IMR-90 (cell line): ENCODE measurements at regions not wholly inside any gene's neighbourhood (a gene's known extent, or its start where the extent isn't known, plus 50 kb on each side); places are given as distances from the start of the nearest gene placed in this dataset.

Experiments
- ATAC-seq: fragments of 200-7000 bp; cut with Tn5 transposase; 2 replicates; pipeline ENCODE4 v1.9.1; 2020; ENCODE audit warnings: low read depth, mild to moderate bottlenecking, moderate library complexity
- BruUV-seq: library from RNA; stranded (reverse); fragments of 400-500 nt; replicated peaks from 2 replicates; lab custom pipeline; 2021; lab: Mats Ljungman, UMichigan
- CTCF ChIA-PET: fragments of 300-600 bp; formaldehyde crosslinking; extraction: SDS; loops from one replicate; lab custom pipeline; 2021; ENCODE audit warnings: antibody characterized with exemption; lab: Yijun Ruan, JAX
- POLR2A ChIA-PET: fragments of 300-600 bp; sonication (Branson Sonifier 250); formaldehyde crosslinking; loops from one replicate; lab custom pipeline; 2022; ENCODE audit warnings: antibody characterized with exemption; ENCODE audit not compliant: unreplicated experiment; lab: Charles Lee
- DNase-seq: peaks from one replicate; pipeline ENCODE4 v3.0.0; 2013
- H2AFZ ChIP-seq: replicated peaks from 2 replicates; pipeline ENCODE3; 2013; ENCODE audit warnings: low read length, mild to moderate bottlenecking; ENCODE audit not compliant: poor library complexity
- H2AK5ac ChIP-seq: 2 replicates; pipeline ENCODE4 v1.6.1; 2013; ENCODE audit warnings: low read depth, low read length, inconsistent platforms
- H2AK9ac ChIP-seq: replicated peaks from 2 replicates; pipeline ENCODE3; 2013; ENCODE audit warnings: mild to moderate bottlenecking, low read depth, low read length, moderate library complexity; ENCODE audit not compliant: poor library complexity
- H2BK120ac ChIP-seq: 2 replicates; pipeline ENCODE4 v1.6.1; 2013; ENCODE audit warnings: low read depth, low read length, inconsistent platforms
- H2BK15ac ChIP-seq: 3 replicates; pipeline ENCODE4 v1.6.1; 2013; ENCODE audit warnings: low read depth, low read length, inconsistent platforms
- H2BK20ac ChIP-seq: 2 replicates; pipeline ENCODE4 v1.6.1; 2013; ENCODE audit warnings: low read depth, mild to moderate bottlenecking, inconsistent platforms, low read length, moderate library complexity
- H2BK5ac ChIP-seq: 2 replicates; pipeline ENCODE4 v1.6.1; 2013; ENCODE audit warnings: mild to moderate bottlenecking, low read depth, low read length, inconsistent platforms; ENCODE audit not compliant: poor library complexity, severe bottlenecking
- H3K14ac ChIP-seq: replicated peaks from 2 replicates; pipeline ENCODE4 v1.6.1; 2013; ENCODE audit warnings: low read depth, low read length, inconsistent platforms
- H3K18ac ChIP-seq: 2 replicates; pipeline ENCODE4 v1.6.1; 2013; ENCODE audit warnings: low read depth, low read length, control low read depth
- H3K23ac ChIP-seq: 2 replicates; pipeline ENCODE4 v1.6.1; 2013; ENCODE audit warnings: low read depth, low read length, inconsistent platforms
- H3K27ac ChIP-seq: 2 replicates; pipeline ENCODE4 v1.5.1; 2013; ENCODE audit warnings: mild to moderate bottlenecking, control low read depth, low read length; ENCODE audit not compliant: insufficient read depth
- H3K27me3 ChIP-seq: 2 replicates; pipeline ENCODE4 v1.6.1; 2013; ENCODE audit warnings: low read length; ENCODE audit not compliant: control insufficient read depth, insufficient read depth
- H3K36me3 ChIP-seq: 2 replicates; pipeline ENCODE4 v1.6.1; 2013; ENCODE audit warnings: low read length, mixed read lengths; ENCODE audit not compliant: control insufficient read depth, insufficient read depth
- H3K4ac ChIP-seq: 2 replicates; pipeline ENCODE4 v1.6.1; 2013; ENCODE audit warnings: low read depth, low read length, inconsistent platforms
- H3K4me1 ChIP-seq: 2 replicates; pipeline ENCODE4 v1.6.1; 2013; ENCODE audit warnings: low read length, mixed read lengths; ENCODE audit not compliant: control insufficient read depth, insufficient read depth
- H3K4me2 ChIP-seq: 2 replicates; pipeline ENCODE4 v1.6.1; 2013; ENCODE audit warnings: low read depth, mild to moderate bottlenecking, control low read depth, low read length, moderate library complexity
- H3K4me3 ChIP-seq: 2 replicates; pipeline ENCODE4 v1.5.1; 2013; ENCODE audit warnings: low read depth, mild to moderate bottlenecking, control low read depth, low read length, moderate library complexity; ENCODE audit not compliant: insufficient read depth
- H3K56ac ChIP-seq: 2 replicates; pipeline ENCODE4 v1.6.1; 2013; ENCODE audit warnings: low read length, inconsistent platforms; ENCODE audit not compliant: insufficient read depth; ENCODE audit errors: extremely low read depth
- H3K79me1 ChIP-seq, 2 experiments: 2 replicates each; pipeline ENCODE4 v1.6.1; 2013; ENCODE audit warnings: low read length in 2 of 2, inconsistent platforms in 1 of 2, low read depth in 1 of 2
- H3K9ac ChIP-seq: 2 replicates; pipeline ENCODE4 v1.6.1; 2013; ENCODE audit warnings: low read depth, low read length, control low read depth
- H3K9me1 ChIP-seq: 2 replicates; pipeline ENCODE4 v1.6.1; 2013; ENCODE audit warnings: low read length, inconsistent platforms; ENCODE audit not compliant: insufficient read depth
- H3K9me3 ChIP-seq: 2 replicates; pipeline ENCODE4 v1.6.1; 2013; ENCODE audit warnings: low read length; ENCODE audit not compliant: control insufficient read depth, insufficient read depth
- H4K20me1 ChIP-seq: 2 replicates; pipeline ENCODE4 v1.6.1; 2013; ENCODE audit warnings: low read length, inconsistent platforms; ENCODE audit not compliant: insufficient read depth
- H4K5ac ChIP-seq: 2 replicates; pipeline ENCODE4 v1.6.1; 2013; ENCODE audit warnings: mild to moderate bottlenecking, low read depth, low read length, control low read depth
- H4K8ac ChIP-seq, 2 experiments: 2 replicates each; pipeline ENCODE4 v1.6.1; 2013; ENCODE audit warnings: low read depth in 2 of 2, low read length in 2 of 2, control low read depth in 1 of 2, inconsistent platforms in 1 of 2
- H4K91ac ChIP-seq: 2 replicates; pipeline ENCODE4 v1.6.1; 2013; ENCODE audit warnings: low read depth, low read length, inconsistent platforms; ENCODE audit not compliant: insufficient read depth
- BHLHE40 ChIP-seq: fragments of 150-350 bp; IDR thresholded peaks from 2 replicates; pipeline ENCODE4 v1.6.1; 2016; ENCODE audit warnings: mild to moderate bottlenecking, low read depth, low read length
- CEBPB ChIP-seq: IDR thresholded peaks from 2 replicates; pipeline ENCODE4 v1.6.1; 2012; ENCODE audit warnings: low read depth, low read length, improper control_type of control experiment
- CHD1 ChIP-seq: IDR thresholded peaks from 2 replicates; pipeline ENCODE4 v1.6.1; 2012; ENCODE audit warnings: low read depth, low read length, improper control_type of control experiment
- FOS ChIP-seq: fragments of 150-350 bp; IDR thresholded peaks from 2 replicates; pipeline ENCODE4 v1.6.1; 2016; ENCODE audit warnings: low read depth, low read length
- MAFK ChIP-seq: IDR thresholded peaks from 2 replicates; pipeline ENCODE4 v1.6.1; 2012; ENCODE audit warnings: low read depth, low read length, improper control_type of control experiment
- MAZ ChIP-seq: IDR thresholded peaks from 2 replicates; pipeline ENCODE4 v1.6.1; 2012; ENCODE audit warnings: low read depth, mild to moderate bottlenecking, low read length, improper control_type of control experiment, moderate library complexity, borderline replicate concordance
- MXI1 ChIP-seq: IDR thresholded peaks from 2 replicates; pipeline ENCODE4 v1.6.1; 2012; ENCODE audit warnings: low read depth, mild to moderate bottlenecking, low read length, moderate library complexity, borderline replicate concordance
- NFE2L2 ChIP-seq: fragments of 150-350 bp; IDR thresholded peaks from 2 replicates; pipeline ENCODE4 v1.6.1; 2016; ENCODE audit warnings: low read depth, mild to moderate bottlenecking, low read length
- POLR2A ChIP-seq: IDR thresholded peaks from 2 replicates; pipeline ENCODE4 v1.6.1; 2012; ENCODE audit warnings: mild to moderate bottlenecking, low read depth, low read length
- RAD21 ChIP-seq: IDR thresholded peaks from 2 replicates; pipeline ENCODE4 v1.6.1; 2012; ENCODE audit warnings: low read length, improper control_type of control experiment
- RCOR1 ChIP-seq: IDR thresholded peaks from 2 replicates; pipeline ENCODE4 v1.6.1; 2012; ENCODE audit warnings: mild to moderate bottlenecking, low read length, improper control_type of control experiment; ENCODE audit not compliant: insufficient replicate concordance
- RFX5 ChIP-seq: IDR thresholded peaks from 2 replicates; pipeline ENCODE4 v1.8.0; 2012; ENCODE audit warnings: low read depth, mild to moderate bottlenecking, low read length, moderate library complexity
- SMC3 ChIP-seq: fragments of 150-350 bp; IDR thresholded peaks from 2 replicates; pipeline ENCODE4 v1.6.1; 2016; ENCODE audit warnings: low read depth, mild to moderate bottlenecking, antibody characterized with exemption, low read length, moderate library complexity
- WGBS, 2 experiments: methylation state at CpG; one replicate each; pipeline versions ENCODE4 v1.1.5 to v1.1.7; 2013; ENCODE audit warnings: missing lambda C conversion rate in 2 of 2; ENCODE audit not compliant: insufficient read length in 1 of 2; ENCODE audit errors: extremely low coverage in 2 of 2; 5-methylcytosine and 5-hydroxymethylcytosine counted together
- dilution Hi-C: fragments of 300-500 bp; cut with HindIII; formaldehyde crosslinking; loops from one replicate; pipeline ENCODE4 v1.14.3; 2018; ENCODE audit warnings: low sequenced_read_pairs; ENCODE audit not compliant: unreplicated experiment
- in situ Hi-C: fragments of 300-500 bp; cut with MboI; formaldehyde crosslinking; loops from 3 replicates; pipeline ENCODE4 v1.14.3; 2019; ENCODE audit warnings: low sequenced_read_pairs, inconsistent platforms, mixed read lengths
- intact Hi-C: fragments of 100-400 bp; cut with micrococcal nuclease; formaldehyde crosslinking; loops from 2 replicates; pipeline ENCODE4 v1.10.0; 2022
- TF ChIP-seq, protein P1 (sequence below): conservative IDR thresholded peaks from 2 replicates; pipeline ENCODE4 v1.5.1; 2012; ENCODE audit warnings: mild to moderate bottlenecking, low read depth, low read length, improper control_type of control experiment
- TF ChIP-seq, protein P2 (sequence below): fragments of 150-350 bp; IDR thresholded peaks from 2 replicates; pipeline ENCODE4 v1.6.1; 2016; ENCODE audit warnings: low read depth, mild to moderate bottlenecking, low read length, moderate library complexity, borderline replicate concordance
- TF ChIP-seq, protein P3 (sequence below): fragments of 150-350 bp; IDR thresholded peaks from 2 replicates; pipeline ENCODE4 v1.6.1; 2017; ENCODE audit warnings: mild to moderate bottlenecking, antibody characterized with exemption, low read length, low read depth

DNA sequence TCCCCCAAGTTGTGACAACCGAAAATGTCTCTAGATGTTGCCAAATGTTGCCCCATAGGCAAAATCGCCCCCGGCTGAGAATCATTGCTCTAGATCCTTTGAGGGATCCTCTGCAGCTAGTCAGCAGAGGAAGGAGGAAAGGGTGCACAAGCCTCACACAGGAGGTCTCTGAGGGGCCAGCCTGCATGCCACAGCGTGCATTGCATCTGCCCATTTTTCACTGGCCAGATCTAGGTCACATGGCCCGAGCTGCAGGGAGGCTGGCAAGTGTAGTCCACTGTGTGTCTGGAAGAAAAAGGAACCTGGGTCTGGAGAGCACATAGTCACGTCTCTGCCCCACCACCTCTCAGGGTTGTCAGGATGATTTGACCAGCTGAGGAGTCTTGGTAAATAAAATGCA is 138.2 kb downstream of the CCT6B start:
- H3K4me2 ChIP-seq: no peak overlapping the region
- dilution Hi-C loops (no loop called here), intact Hi-C loops (no loop called here), in situ Hi-C loops (no loop called here)
- ChIA-PET CTCF (no interaction called here), POLR2A (no interaction called here)
- no peak for TF ChIP-seq RAD21
- TF ChIP-seq CEBPB: no peak
- TF ChIP-seq, protein P1, sequence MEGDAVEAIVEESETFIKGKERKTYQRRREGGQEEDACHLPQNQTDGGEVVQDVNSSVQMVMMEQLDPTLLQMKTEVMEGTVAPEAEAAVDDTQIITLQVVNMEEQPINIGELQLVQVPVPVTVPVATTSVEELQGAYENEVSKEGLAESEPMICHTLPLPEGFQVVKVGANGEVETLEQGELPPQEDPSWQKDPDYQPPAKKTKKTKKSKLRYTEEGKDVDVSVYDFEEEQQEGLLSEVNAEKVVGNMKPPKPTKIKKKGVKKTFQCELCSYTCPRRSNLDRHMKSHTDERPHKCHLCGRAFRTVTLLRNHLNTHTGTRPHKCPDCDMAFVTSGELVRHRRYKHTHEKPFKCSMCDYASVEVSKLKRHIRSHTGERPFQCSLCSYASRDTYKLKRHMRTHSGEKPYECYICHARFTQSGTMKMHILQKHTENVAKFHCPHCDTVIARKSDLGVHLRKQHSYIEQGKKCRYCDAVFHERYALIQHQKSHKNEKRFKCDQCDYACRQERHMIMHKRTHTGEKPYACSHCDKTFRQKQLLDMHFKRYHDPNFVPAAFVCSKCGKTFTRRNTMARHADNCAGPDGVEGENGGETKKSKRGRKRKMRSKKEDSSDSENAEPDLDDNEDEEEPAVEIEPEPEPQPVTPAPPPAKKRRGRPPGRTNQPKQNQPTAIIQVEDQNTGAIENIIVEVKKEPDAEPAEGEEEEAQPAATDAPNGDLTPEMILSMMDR: no peak
- TF ChIP-seq NFE2L2: no peak
- TF ChIP-seq FOS: no peak
- TF ChIP-seq MAZ: no peak
- TF ChIP-seq, protein P2, sequence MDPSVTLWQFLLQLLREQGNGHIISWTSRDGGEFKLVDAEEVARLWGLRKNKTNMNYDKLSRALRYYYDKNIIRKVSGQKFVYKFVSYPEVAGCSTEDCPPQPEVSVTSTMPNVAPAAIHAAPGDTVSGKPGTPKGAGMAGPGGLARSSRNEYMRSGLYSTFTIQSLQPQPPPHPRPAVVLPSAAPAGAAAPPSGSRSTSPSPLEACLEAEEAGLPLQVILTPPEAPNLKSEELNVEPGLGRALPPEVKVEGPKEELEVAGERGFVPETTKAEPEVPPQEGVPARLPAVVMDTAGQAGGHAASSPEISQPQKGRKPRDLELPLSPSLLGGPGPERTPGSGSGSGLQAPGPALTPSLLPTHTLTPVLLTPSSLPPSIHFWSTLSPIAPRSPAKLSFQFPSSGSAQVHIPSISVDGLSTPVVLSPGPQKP: no peak
- TF ChIP-seq SMC3: no peak
- no peak for TF ChIP-seq MAFK
- TF ChIP-seq CHD1: no peak
- TF ChIP-seq POLR2A: no peak
- TF ChIP-seq RFX5: no peak
- TF ChIP-seq, protein P3, sequence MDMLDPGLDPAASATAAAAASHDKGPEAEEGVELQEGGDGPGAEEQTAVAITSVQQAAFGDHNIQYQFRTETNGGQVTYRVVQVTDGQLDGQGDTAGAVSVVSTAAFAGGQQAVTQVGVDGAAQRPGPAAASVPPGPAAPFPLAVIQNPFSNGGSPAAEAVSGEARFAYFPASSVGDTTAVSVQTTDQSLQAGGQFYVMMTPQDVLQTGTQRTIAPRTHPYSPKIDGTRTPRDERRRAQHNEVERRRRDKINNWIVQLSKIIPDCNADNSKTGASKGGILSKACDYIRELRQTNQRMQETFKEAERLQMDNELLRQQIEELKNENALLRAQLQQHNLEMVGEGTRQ: no peak
- no peak for TF ChIP-seq MXI1
- no peak for TF ChIP-seq BHLHE40
- no peak for TF ChIP-seq RCOR1
- ATAC-seq (no peak), DNase-seq (no peak)
- H3K9ac ChIP-seq: no peak overlapping the region
- no peaks in the 10 kb centered on the region for H3K79me1 ChIP-seq
- H3K36me3 ChIP-seq: no peaks in the 10 kb centered on the region
- H3K23ac ChIP-seq: no peak overlapping the region
- H4K5ac ChIP-seq: no peak overlapping the region
- no peak overlapping the region for H2AK9ac ChIP-seq
- 0 out of 2 replicates have a peak, but pooled peaks cover 2% of the 10 kb centered on the region for H3K27me3 ChIP-seq
- no peaks in the 10 kb centered on the region for H3K9me1 ChIP-seq
- H2BK20ac ChIP-seq: no peak overlapping the region
- no peak overlapping the region for H4K8ac ChIP-seq
- H2BK5ac ChIP-seq: no peak overlapping the region
- BruUV-seq: no TSS peak
- no peak overlapping the region for H3K14ac ChIP-seq
- WGBS, 2 experiments: 69% methylated on average over 3 of the region's 6 CpGs; no CpG with 5 or more reads in 1 of the 2 experiments
- H4K91ac ChIP-seq: no peak overlapping the region
- no peak overlapping the region for H3K18ac ChIP-seq
- H2AK5ac ChIP-seq: no peak overlapping the region
- no peak overlapping the region for H2BK15ac ChIP-seq
- no peak overlapping the region for H3K56ac ChIP-seq
- no peak overlapping the region for H3K27ac ChIP-seq
- H4K20me1 ChIP-seq: no peaks in the 10 kb centered on the region
- H3K4ac ChIP-seq: no peak overlapping the region
- no peak overlapping the region for H3K4me3 ChIP-seq
- no peak overlapping the region for H2AFZ ChIP-seq
- no peaks in the 10 kb centered on the region for H3K9me3 ChIP-seq
- no peaks in the 10 kb centered on the region for H3K4me1 ChIP-seq
- H2BK120ac ChIP-seq: no peak overlapping the region
